OCI-M2 (cell line): ENCODE measurements at regions not wholly inside any gene's neighbourhood (a gene's known extent, or its start where the extent isn't known, plus 50 kb on each side); places are given as distances from the start of the nearest gene placed in this dataset.
"Not testable (repeated sequence)": the region's sequence is repeated elsewhere in the genome, so short reads cannot be mapped to it uniquely, and the experiment has no call there.

Experiments used
- DNase-seq: peaks from one replicate; lab custom pipeline; 2025; ENCODE audit not compliant: unreplicated experiment; lab: John Stamatoyannopoulos, UW

- no peak for DNase-seq
These were observed 87.1 kb downstream of the RTP5 start for GRCh38 chr2:241956521-241957110.

GRCh38 chr2:241957276-241957675 is 87.7 kb downstream of the RTP5 start:
- no peak for DNase-seq

GRCh38 chr2:241958818-241959545 is 89.5 kb downstream of the RTP5 start:
- no peak for DNase-seq

- no peak for DNase-seq
These were observed 90.3 kb downstream of the RTP5 start for GRCh38 chr2:241959751-241960269.

GRCh38 chr2:241961454-241961853 is 91.9 kb downstream of the RTP5 start:
- DNase-seq, result no peak

- no peak for DNase-seq
These were observed 94.6 kb downstream of the RTP5 start for GRCh38 chr2:241964133-241964532.

- DNase-seq, result peak; percentile 53
These were observed 96.4 kb downstream of the RTP5 start for GRCh38 chr2:241965931-241966412.

GRCh38 chr2:241966647-241967466 is 97.3 kb downstream of the RTP5 start:
- DNase-seq, result no peak

- DNase-seq, result no peak
These were observed 98.1 kb downstream of the RTP5 start for GRCh38 chr2:241967467-241968144.

GRCh38 chr2:241968417-241968816 is 98.9 kb downstream of the RTP5 start:
- DNase-seq, result no peak

- DNase-seq, result not testable (repeated sequence)
These were observed 99.7 kb downstream of the RTP5 start for GRCh38 chr2:241969182-241969581.

- DNase-seq, result no peak
These were observed 101.2 kb downstream of the RTP5 start for GRCh38 chr2:241970716-241971115.

- no peak for DNase-seq
These were observed 104.6 kb downstream of the RTP5 start for GRCh38 chr2:241974096-241974495.

GRCh38 chr2:241974851-241975592 is 105.5 kb downstream of the RTP5 start:
- no peak for DNase-seq

- DNase-seq, result no peak
These were observed 106.2 kb downstream of the RTP5 start for GRCh38 chr2:241975593-241976284.

GRCh38 chr2:241976296-241976695 is 106.8 kb downstream of the RTP5 start:
- no peak for DNase-seq

GRCh38 chr2:241977557-241978300 is 108.2 kb downstream of the RTP5 start:
- DNase-seq, result no peak

- DNase-seq, result no peak
These were observed 109.1 kb downstream of the RTP5 start for GRCh38 chr2:241978670-241979069.

GRCh38 chr2:241980193-241980592 is 110.7 kb downstream of the RTP5 start:
- no peak for DNase-seq
